ENCODE measurements at regions not wholly inside any gene's neighbourhood (a gene's known extent, or its start where the extent isn't known, plus 50 kb on each side); places are given as distances from the start of the nearest gene placed in this dataset.
"Not testable (repeated sequence)": the region's sequence is repeated elsewhere in the genome, so short reads cannot be mapped to it uniquely, and the experiment has no call there.

DNA sequence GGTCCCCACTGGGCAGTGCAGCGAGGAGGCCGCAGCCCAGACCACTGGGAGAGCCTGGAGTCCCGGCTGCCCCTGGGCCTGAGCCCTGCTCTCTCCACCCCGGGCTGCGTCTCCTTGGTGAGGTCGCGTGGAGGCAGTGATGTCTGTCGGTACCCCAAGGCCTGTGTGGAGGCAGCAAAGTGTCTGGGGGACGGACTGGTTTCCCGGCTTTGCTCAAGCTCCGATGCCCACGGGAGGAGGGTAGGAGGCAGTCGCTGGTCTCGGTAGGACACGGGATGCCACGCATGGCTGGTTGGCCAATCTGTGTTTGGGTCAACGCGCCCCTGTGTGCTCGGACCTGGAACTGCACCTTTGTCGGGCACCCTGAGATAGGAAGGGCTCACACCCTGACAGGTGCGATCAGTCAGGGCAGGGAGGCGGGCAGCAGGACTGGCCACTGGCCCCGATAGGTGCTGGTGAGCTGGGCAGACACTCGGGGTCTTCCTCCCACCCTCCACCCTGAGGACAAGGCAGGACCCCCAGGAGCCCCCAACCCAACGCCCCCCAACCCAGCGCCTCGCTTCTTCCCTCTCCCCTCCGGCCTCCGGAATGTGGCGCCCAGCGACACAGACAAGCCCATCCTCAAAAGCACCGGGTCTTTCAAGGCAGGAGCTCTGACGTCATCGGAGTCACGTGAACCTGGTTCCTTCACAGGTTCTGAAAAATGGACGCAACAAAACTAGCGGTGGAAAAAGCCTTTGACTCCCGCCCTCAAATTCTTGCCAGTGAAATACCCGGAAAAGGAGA is 288.6 kb downstream of the NDUFA10 start:
- DNase-seq = no peak

- no peak for DNase-seq
Measured at GRCh38 chr2:239735829-239736357, 289.2 kb downstream of the NDUFA10 start.

GRCh38 chr2:239735131-239735828 is 289.9 kb downstream of the NDUFA10 start:
- no peak for DNase-seq

DNA sequence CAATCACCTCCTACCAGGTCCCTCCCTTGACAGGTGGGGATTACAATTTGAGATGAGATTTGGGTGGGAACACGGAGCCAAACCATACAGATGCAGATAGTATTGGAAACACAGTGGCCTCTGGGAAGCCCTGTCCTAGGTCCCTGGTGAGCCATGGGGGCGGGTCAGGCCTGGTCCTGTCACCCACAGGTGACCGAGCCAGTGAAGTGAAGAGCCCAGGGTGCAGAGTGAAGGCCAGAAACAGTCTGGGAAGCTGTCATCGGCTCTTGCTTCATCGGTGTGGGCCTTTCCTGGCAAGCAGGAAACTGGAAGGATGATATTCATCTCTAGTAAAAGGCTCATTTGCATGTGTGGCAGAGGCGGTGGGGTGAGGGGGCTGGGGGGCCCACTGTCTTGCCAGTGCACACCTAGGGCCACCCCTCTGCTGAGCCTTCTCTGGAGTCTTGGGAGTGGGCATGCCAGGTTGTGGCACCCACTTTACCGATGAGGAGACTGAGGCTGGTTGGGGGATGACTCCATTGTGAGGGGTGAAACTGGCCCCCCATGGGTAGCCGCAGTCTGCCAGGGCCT is 290.6 kb downstream of the NDUFA10 start:
- DNase-seq = no peak

GRCh38 chr2:239732666-239733010 is 292.5 kb downstream of the NDUFA10 start:
- no peak for DNase-seq

DNA sequence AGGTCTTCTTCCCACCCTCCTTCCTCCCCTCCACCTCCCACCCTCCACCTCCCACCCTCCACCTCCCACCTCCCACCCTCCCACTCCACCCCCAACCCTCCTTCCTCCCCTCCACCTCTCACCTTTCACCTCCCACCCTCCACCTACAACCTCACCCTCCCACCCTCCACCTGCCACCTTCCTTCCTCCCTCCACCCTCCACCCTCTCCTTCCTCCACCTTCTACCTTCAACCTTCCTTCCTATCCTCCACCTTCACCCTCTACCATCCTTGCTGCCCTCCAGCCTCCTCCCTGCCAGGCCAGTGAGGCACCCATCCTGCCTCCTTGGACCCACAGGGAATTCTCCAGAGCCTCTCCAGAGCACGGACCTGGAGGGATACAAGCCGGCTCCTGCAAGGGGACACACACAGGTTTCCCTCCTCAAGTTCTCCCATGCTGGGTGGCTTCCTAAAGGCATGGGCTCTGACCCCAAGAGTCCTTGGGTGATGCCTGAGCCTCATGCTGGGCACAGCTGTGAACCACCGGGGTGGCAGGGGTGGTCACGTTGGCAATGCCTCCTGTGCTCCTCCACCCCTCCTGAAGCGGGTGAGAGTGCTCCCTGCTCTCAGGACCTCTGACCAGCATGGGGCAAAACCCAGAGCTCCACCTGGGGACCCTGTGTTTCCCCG is 293.0 kb downstream of the NDUFA10 start:
- DNase-seq = no peak

DNA sequence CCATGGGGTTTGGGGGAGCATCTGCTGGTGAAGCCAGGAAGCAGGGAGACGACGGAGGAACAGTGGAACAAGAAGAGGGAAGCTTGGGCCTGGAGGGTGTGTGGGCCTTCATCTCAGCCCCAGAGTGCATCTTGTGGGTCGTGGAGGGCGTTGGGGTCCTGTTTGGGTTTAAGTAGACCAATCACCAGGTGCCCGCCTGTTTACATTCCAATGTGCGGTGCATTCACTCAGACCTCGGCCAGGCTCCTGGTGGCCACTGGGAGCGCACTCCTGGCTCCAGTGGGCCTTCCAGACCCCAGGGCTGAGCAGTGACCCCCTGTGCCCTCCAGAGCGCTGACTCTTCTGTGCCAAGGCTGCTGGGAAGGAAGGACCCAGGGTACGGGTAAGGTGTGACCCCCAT is 293.7 kb downstream of the NDUFA10 start:
- DNase-seq = no peak

- no peak for DNase-seq
Measured at GRCh38 chr2:239730897-239731296, 294.2 kb downstream of the NDUFA10 start.

DNA sequence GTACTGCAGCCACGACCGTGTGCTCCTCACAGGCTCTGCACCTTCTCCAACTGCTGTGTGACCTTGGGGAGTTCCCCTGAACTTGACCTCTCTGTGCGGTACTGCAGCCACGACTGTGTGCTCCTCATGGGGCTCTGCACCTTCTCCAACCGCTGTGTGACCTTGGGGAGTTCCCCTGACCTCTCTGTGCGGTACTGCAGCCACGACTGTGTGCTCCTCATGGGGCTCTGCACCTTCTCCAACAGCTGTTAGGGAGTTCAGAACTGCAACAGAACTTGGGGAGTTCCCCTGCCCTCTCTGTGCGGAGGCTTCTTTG is 294.6 kb downstream of the NDUFA10 start:
- not testable (repeated sequence) for DNase-seq

GRCh38 chr2:239729681-239730566 is 295.2 kb downstream of the NDUFA10 start:
- no peak for DNase-seq

DNA sequence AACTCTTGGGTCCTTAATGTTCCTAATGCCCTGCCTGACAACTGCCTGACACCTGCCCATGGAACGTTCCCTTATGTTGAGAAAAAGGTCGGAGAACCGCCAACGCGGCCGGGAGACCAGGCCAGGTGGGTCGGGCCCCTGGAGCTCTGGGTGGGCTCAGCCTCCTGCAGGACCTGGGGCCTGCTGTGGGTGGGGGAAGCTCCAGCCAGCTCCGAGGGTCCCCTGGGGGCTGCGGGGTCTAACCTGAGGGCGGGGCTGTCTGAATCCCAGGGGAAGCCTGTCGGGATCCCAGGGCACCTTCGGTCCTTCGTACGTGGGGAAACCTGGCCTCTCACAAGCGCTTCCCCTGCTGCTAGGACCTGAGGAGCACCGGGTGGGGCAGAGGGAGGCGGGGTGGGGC is 296.0 kb downstream of the NDUFA10 start:
- DNase-seq = no peak

- DNase-seq = no peak
Measured at GRCh38 chr2:239728751-239729150, 296.4 kb downstream of the NDUFA10 start.

GRCh38 chr2:239727776-239728600 is 297.2 kb downstream of the NDUFA10 start:
- DNase-seq = no peak

DNA sequence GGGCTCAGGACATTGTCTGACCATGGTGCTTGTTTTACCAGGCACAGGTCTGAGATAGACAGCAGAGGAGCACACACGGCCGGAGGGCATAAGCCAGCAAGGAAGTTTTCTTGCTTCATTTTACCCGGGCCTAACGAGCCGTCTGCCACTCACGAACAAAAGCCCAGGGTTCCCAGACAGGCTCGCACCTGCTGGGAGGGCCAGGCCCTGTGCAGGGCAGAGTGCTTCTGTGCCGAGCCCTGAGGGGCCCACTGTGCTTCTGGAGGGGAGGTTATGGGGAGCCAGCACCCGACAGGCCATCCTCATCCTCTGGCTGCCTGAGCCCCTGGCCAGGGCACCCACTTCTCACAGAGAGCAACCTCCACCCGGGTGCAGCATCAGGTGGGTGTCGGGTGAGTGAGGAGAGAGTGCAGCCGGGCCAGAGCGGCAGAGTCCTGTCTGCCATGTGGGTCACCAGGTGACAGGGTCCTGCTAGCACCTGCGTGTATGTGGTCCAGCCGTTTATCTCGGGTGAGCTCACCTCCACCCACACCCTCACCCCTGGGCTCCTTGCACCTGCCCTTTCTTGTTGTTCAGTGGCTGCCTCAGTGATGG is 297.9 kb downstream of the NDUFA10 start:
- no peak for DNase-seq

DNA sequence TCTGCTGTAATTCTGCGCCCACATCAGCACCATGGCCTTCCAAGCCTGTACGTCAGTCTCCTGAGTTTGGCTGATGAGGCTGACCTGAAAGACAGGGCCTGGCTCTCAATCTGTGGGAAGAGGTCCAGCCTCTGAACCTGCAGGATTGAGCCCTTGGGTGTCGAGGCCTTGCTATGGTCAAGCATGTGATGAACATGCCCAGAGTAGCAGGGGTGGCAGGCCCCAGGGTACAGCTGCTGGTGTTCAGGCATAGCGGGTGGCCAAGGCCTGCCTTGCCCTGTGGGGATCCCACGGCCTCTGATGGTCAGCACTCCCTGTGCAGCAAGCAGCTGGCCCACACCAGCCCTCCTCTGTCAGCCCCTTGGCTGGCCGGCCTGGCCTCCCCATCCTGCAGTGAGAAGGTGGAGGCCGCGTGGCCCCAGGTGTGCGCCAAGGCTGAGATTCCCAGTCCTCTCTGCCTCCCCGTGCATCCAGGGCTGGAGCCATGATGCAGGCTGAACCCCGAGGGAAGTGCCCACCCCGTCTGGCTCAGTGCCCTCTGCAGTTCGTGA is 298.4 kb downstream of the NDUFA10 start:
- no peak for DNase-seq

DNA sequence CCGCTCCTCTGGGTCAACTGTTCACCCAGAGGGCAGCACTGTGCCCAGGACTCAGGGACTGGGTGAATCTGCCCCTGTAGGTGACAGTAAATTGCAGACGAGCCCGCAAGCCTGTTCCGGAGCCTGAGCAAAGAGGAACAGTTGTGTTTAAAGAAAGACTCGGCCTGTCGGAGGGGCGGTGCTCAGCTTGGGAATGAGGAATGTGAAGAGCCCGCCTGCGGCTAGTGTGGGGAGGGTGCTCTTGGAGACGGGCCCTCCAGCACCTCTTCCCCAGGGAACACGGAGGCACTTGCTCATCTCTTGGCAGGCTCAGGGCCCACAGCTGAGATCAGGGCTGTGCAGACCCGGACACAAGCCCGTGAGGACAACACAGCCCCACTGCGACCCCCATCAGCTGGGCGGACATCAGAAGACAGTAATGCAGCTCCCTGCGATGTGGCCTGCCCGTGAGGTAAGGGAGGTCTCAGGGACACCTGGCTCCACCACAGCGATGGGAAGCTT is 299.0 kb downstream of the NDUFA10 start:
- no peak for DNase-seq

GRCh38 chr2:239725551-239725890 is 299.6 kb downstream of the NDUFA10 start:
- DNase-seq = no peak

DNA sequence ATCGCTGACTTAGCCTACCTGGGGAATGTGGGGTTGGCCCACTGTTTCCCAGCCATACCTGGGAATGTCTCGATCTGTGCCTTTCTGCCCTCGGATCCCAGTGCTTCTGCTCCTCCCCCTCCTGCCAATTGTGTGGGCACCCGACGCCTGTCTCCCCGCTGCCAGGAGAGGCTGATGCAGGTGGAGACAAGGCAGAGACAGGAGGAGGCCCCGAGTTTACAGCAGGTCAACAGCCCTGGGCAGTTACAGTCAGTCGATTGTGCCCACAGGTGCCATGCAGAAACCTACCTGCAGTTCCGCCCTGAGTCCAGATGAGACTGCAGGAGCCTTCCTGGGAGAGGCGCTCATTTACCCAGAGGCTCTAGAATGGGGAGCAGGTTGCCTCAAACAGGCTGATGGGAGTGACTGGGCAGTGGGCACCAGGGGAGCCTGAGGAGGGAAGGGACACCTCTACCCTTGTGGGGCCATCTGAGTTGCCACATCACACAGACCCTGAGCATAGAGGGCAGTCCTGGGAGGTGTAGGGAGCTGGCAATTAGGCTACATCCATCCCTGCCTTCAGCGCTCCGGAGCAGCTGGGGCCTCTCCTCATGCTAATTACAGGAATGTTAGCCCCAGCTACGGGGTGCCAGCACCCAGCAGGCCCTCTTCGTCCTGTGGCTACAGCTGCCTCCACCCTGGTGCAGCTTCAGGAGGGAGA is 300.1 kb downstream of the NDUFA10 start:
- no peak for DNase-seq

DNA sequence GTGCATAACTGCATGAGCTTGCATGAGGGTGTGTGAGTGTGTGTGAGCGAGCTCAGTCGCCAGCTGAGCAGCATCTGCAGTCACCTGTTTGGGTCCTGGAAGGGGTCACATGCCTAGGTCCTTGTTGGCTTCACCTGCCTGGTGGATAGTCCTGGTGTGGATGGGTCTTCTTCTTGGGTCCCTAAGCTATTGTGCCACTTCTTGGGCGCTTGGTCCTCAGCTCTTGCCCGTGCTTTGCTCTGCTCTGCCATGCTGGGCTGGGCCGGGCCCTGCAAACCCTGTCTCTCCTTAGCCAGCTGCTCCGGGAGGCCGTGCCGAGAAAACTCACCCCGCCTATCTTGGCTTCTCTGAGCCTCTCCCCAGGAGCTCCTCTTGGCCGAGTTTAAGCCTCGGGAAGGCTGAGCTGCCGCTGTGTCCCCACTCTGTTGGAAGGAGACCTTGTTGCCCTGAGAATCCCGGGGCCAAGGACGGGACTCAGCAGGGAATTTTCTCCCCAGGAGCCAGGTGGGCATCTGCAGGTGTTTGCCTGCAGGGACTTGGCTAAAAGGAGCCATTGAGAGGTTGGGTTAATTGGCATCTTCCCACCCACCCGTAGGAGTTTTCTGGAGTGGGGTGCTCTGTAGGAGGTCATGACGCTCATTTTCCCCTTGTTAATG is 300.8 kb downstream of the NDUFA10 start:
- DNase-seq = no peak
